ENCODE measurements at regions not wholly inside any gene's neighbourhood (a gene's known extent, or its start where the extent isn't known, plus 50 kb on each side); places are given as distances from the start of the nearest gene placed in this dataset.

DNA sequence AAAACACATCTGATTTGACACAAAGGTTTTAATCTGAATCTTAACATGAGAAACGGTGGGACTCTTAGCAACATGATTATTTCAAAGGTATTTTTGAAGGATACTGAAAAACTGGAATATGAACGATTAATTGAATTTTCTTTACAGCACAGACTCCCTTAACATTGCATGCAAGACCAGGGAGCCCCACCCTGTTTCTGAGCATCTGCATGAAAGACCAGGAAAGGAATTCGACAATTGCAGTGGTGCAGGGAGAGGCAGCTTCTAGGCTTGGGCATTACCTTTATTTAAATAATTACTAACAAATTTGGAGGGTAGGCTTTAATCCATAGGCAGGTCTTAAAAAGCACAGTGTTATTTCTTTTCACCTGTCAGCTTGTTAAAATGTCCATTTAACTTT lies 240.6 kb upstream of the TOPAZ1 start:
- no peak for DNase-seq
- Histone ChIP-seq H2BK15ac (ENCODE audit: low read depth, low read length) (no peak overlapping the region), H3K9me1 (ENCODE audit: insufficient read depth, low read length) (no peaks in the 10 kb centered on the region), H3K4ac (ENCODE audit: low read depth, low read length) (no peak overlapping the region), H3K23ac (ENCODE audit: low read depth, low read length) (no peak overlapping the region), H3K36me3 (ENCODE audit: control insufficient read depth, insufficient read depth, low read length) (no peaks in the 10 kb centered on the region), H3K9ac (ENCODE audit: low read depth, low read length) (no peak overlapping the region), H2AK9ac (replicated peaks; ENCODE audit: low read depth, low read length, poor library complexity) (no peak overlapping the region), H3K79me1 (ENCODE audit: low read depth in 1 of 2, low read length in 2 of 2) (no peaks in the 10 kb centered on the region), H4K91ac (ENCODE audit: insufficient read depth, low read depth, low read length) (no peak overlapping the region), H2BK20ac (ENCODE audit: low read depth, low read length) (no peak overlapping the region), H3K4me2 (ENCODE audit: low read depth, low read length) (no peak overlapping the region), H3K18ac (ENCODE audit: low read depth, low read length) (no peak overlapping the region), H2AFZ (replicated peaks; ENCODE audit: low read length, poor library complexity) (no peak overlapping the region), H3K14ac (replicated peaks; ENCODE audit: low read depth, low read length) (no peak overlapping the region), H3K4me1 (ENCODE audit: control insufficient read depth, insufficient read depth, low read length) (no peaks in the 10 kb centered on the region), H3K56ac (ENCODE audit: extremely low read depth, insufficient read depth, low read length) (no peak overlapping the region), H3K9me3 (ENCODE audit: control insufficient read depth, insufficient read depth, low read length) (peaks cover 8% of the 10 kb centered on the region; the same call in 1 of the 2 replicates), H4K5ac (ENCODE audit: low read depth, low read length) (no peak overlapping the region), H4K8ac (ENCODE audit: low read depth in 2 of 2, low read length in 2 of 2) (no peak overlapping the region), H2BK5ac (ENCODE audit: low read depth, low read length, poor library complexity, severe bottlenecking) (no peak overlapping the region), H4K20me1 (ENCODE audit: insufficient read depth, low read length) (no peaks in the 10 kb centered on the region), H2AK5ac (ENCODE audit: low read depth, low read length) (no peak overlapping the region), H3K27me3 (ENCODE audit: control insufficient read depth, insufficient read depth, low read length) (peaks cover 52% of the 10 kb centered on the region), H2BK120ac (ENCODE audit: low read depth, low read length) (no peak overlapping the region), H3K27ac (ENCODE audit: insufficient read depth, low read length) (no peak overlapping the region), H3K4me3 (ENCODE audit: insufficient read depth, low read depth, low read length) (no peak overlapping the region)
- in situ Hi-C loops (cut with MboI; ENCODE audit: low sequenced_read_pairs) = no loop called here
- WGBS, 2 experiments (ENCODE audit: extremely low coverage in 2 of 2, insufficient read length in 1 of 2) = no CpG with 5 or more reads among the region's 3 CpGs
- dilution Hi-C loops (cut with HindIII; ENCODE audit: low sequenced_read_pairs, unreplicated experiment) = no loop called here
- ATAC-seq (ENCODE audit: low read depth) = no peak
- BruUV-seq (replicated peaks) = no TSS peak
- TF ChIP-seq BHLHE40 (IDR thresholded peaks at IDR 0.05; ENCODE audit: low read depth, low read length) (no peak), MAFK (IDR thresholded peaks at IDR 0.05; ENCODE audit: low read depth, low read length) (no peak), RAD21 (IDR thresholded peaks at IDR 0.05; ENCODE audit: low read length) (no peak), CHD1 (IDR thresholded peaks at IDR 0.05; ENCODE audit: low read depth, low read length) (no peak), FOS (IDR thresholded peaks at IDR 0.05; ENCODE audit: low read depth, low read length) (no peak), CEBPB (IDR thresholded peaks at IDR 0.05; ENCODE audit: low read depth, low read length) (no peak), NFE2L2 (IDR thresholded peaks at IDR 0.05; ENCODE audit: low read depth, low read length) (no peak), POLR2A (IDR thresholded peaks at IDR 0.05; ENCODE audit: low read depth, low read length) (no peak), MXI1 (IDR thresholded peaks at IDR 0.05; ENCODE audit: borderline replicate concordance, low read depth, low read length) (no peak)
- TF ChIP-seq, protein P1, sequence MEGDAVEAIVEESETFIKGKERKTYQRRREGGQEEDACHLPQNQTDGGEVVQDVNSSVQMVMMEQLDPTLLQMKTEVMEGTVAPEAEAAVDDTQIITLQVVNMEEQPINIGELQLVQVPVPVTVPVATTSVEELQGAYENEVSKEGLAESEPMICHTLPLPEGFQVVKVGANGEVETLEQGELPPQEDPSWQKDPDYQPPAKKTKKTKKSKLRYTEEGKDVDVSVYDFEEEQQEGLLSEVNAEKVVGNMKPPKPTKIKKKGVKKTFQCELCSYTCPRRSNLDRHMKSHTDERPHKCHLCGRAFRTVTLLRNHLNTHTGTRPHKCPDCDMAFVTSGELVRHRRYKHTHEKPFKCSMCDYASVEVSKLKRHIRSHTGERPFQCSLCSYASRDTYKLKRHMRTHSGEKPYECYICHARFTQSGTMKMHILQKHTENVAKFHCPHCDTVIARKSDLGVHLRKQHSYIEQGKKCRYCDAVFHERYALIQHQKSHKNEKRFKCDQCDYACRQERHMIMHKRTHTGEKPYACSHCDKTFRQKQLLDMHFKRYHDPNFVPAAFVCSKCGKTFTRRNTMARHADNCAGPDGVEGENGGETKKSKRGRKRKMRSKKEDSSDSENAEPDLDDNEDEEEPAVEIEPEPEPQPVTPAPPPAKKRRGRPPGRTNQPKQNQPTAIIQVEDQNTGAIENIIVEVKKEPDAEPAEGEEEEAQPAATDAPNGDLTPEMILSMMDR (conservative IDR thresholded peaks at IDR 0.05; ENCODE audit: low read depth, low read length) = no peak
- intact Hi-C loops (cut with micrococcal nuclease) = no loop called here
- ChIA-PET CTCF (no interaction called here), POLR2A (ENCODE audit: unreplicated experiment) (no interaction called here)

All from IMR-90 (cell line).